HFFc6 (cell line): ENCODE measurements at regions not wholly inside any gene's neighbourhood (a gene's known extent, or its start where the extent isn't known, plus 50 kb on each side); places are given as distances from the start of the nearest gene placed in this dataset.

Source experiments
- DNase-seq: peaks from one replicate; pipeline ENCODE4 v3.0.0-alpha.2; 2018
- H3K27ac Mint-ChIP-seq: 2 replicates; pipeline ENCODE4 v1.8.0; 2020; ENCODE audit warnings: mild to moderate bottlenecking, mixed read lengths
- H3K27me3 Mint-ChIP-seq: 2 replicates; pipeline ENCODE4 v1.8.0; 2021; ENCODE audit warnings: mild to moderate bottlenecking, moderate library complexity, mixed read lengths; ENCODE audit not compliant: insufficient read depth
- H3K36me3 Mint-ChIP-seq: 2 replicates; pipeline ENCODE4 v1.8.0; 2021; ENCODE audit warnings: low read depth, mixed read lengths
- H3K4me1 Mint-ChIP-seq: 2 replicates; pipeline ENCODE4 v1.8.0; 2020; ENCODE audit warnings: low read depth, mixed read lengths
- H3K4me3 Mint-ChIP-seq: 2 replicates; pipeline ENCODE4 v1.8.0; 2020; ENCODE audit warnings: mild to moderate bottlenecking, moderate library complexity, mixed read lengths
- H3K9me3 Mint-ChIP-seq: 2 replicates; pipeline ENCODE4 v1.8.0; 2020; ENCODE audit warnings: mild to moderate bottlenecking, mixed read lengths
- TF ChIP-seq, protein P1 (sequence below): fragments of 200-600 bp; sonication (generic); IDR thresholded peaks from 2 replicates; pipeline ENCODE4 v1.5.0; 2021; ENCODE audit warnings: antibody characterized with exemption, mild to moderate bottlenecking

DNA sequence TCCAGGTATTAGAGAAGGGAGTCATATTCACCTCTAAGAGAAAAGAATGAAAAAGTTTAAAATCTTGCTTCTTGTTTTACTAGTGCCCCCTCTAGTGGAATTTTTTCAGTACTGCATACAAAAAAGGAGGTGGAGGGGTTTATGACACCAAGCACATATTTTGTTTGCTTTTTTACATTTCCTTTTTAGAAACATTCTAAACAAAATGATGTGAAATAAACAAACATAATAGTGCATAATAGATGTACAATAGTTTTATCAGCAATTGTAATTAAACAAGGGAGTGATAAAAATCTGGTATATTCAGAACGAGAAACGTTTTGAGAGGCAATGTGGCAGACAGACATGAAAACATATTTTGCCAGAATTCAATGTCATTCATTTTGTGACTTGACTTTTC, 111.0 kb upstream of the TFAP2D start:
- DNase-seq = peak; percentile 10
- no peak overlapping the region for H3K27ac Mint-ChIP-seq
- H3K4me3 Mint-ChIP-seq = no peak overlapping the region
- H3K36me3 Mint-ChIP-seq = no peaks in the 10 kb centered on the region
- peaks cover 9% of the 10 kb centered on the region for H3K9me3 Mint-ChIP-seq
- TF ChIP-seq, protein P1, sequence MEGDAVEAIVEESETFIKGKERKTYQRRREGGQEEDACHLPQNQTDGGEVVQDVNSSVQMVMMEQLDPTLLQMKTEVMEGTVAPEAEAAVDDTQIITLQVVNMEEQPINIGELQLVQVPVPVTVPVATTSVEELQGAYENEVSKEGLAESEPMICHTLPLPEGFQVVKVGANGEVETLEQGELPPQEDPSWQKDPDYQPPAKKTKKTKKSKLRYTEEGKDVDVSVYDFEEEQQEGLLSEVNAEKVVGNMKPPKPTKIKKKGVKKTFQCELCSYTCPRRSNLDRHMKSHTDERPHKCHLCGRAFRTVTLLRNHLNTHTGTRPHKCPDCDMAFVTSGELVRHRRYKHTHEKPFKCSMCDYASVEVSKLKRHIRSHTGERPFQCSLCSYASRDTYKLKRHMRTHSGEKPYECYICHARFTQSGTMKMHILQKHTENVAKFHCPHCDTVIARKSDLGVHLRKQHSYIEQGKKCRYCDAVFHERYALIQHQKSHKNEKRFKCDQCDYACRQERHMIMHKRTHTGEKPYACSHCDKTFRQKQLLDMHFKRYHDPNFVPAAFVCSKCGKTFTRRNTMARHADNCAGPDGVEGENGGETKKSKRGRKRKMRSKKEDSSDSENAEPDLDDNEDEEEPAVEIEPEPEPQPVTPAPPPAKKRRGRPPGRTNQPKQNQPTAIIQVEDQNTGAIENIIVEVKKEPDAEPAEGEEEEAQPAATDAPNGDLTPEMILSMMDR = peak; percentile 91
- H3K27me3 Mint-ChIP-seq = no peaks in the 10 kb centered on the region; the same call in 1 of the 2 replicates
- no peaks in the 10 kb centered on the region for H3K4me1 Mint-ChIP-seq

GRCh38 chr6:50608421-50608820, 104.9 kb upstream of the TFAP2D start:
- Mint-ChIP-seq H3K4me1 (no peaks in the 10 kb centered on the region), H3K36me3 (no peaks in the 10 kb centered on the region), H3K27me3 (no peaks in the 10 kb centered on the region; the same call in 1 of the 2 replicates), H3K4me3 (no peak overlapping the region), H3K27ac (no peak overlapping the region), H3K9me3 (peaks cover 7% of the 10 kb centered on the region)
- TF ChIP-seq, protein P1 = no peak
- no peak for DNase-seq

DNA sequence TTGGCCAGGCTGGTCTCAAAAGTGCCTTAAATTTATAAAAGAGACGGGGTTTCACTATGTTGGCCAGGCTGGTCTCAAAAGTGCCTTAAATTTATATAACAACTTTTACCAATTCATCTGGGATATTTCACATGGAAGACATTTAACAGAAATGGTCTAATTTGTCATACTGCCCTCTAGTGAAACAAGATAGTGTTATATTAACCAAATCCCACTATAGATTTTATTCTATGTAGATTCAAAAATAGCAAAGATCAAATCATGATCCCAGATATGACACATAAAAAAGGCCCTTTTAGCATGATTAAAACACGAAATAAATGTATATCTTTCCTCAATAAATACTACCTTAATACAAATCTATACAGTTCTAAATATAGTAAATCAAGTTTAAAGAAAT, 102.8 kb upstream of the TFAP2D start:
- no peak for DNase-seq
- no peak overlapping the region for H3K4me3 Mint-ChIP-seq
- no peaks in the 10 kb centered on the region for H3K4me1 Mint-ChIP-seq
- H3K27me3 Mint-ChIP-seq = no peaks in the 10 kb centered on the region; the same call in 1 of the 2 replicates
- TF ChIP-seq, protein P1 = peak; percentile 52; the same call in 1 of the 2 replicates
- H3K27ac Mint-ChIP-seq = no peak overlapping the region
- peaks cover 26% of the 10 kb centered on the region for H3K9me3 Mint-ChIP-seq
- no peaks in the 10 kb centered on the region for H3K36me3 Mint-ChIP-seq

- H3K27ac Mint-ChIP-seq = no peak overlapping the region
- no peaks in the 10 kb centered on the region for H3K27me3 Mint-ChIP-seq
- DNase-seq = no peak
- H3K36me3 Mint-ChIP-seq = no peaks in the 10 kb centered on the region
- no peak overlapping the region for H3K4me3 Mint-ChIP-seq
- H3K9me3 Mint-ChIP-seq = peaks cover 32% of the 10 kb centered on the region
- TF ChIP-seq, protein P1 = no peak
- H3K4me1 Mint-ChIP-seq = no peaks in the 10 kb centered on the region
Measured at GRCh38 chr6:50635429-50635828, 77.9 kb upstream of the TFAP2D start.

GRCh38 chr6:50637267-50637666, 76.1 kb upstream of the TFAP2D start:
- H3K4me1 Mint-ChIP-seq = no peaks in the 10 kb centered on the region
- peaks cover 21% of the 10 kb centered on the region for H3K9me3 Mint-ChIP-seq
- TF ChIP-seq, protein P1 = no peak
- no peaks in the 10 kb centered on the region for H3K36me3 Mint-ChIP-seq
- H3K27me3 Mint-ChIP-seq = no peaks in the 10 kb centered on the region
- H3K4me3 Mint-ChIP-seq = no peak overlapping the region
- no peak for DNase-seq
- no peak overlapping the region for H3K27ac Mint-ChIP-seq

DNA sequence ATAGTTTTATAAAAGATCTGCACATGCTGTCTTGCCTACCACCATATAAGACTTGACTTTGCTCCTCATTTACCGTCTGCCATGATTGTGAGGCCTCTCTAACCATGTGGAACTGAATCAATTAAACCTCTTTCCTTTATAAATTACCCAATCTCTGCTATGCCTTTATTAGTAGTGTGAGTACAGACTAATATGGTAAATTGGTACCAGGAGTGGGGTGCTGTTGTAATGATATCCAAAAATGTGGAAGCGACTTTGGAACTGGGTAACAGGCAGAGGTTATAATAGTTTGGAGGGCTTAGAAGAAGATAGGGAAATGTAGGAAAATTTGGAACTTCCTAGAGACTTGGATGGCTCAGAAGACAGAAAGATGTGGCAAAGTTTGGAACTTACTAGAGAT, 64.2 kb upstream of the TFAP2D start:
- Mint-ChIP-seq H3K27ac (no peak overlapping the region), H3K9me3 (peaks cover 68% of the 10 kb centered on the region), H3K4me3 (no peak overlapping the region)

More for the DNA sequence above, 64.2 kb upstream of the TFAP2D start:
- H3K4me1 Mint-ChIP-seq = no peaks in the 10 kb centered on the region
- H3K36me3 Mint-ChIP-seq = peaks cover 4% of the 10 kb centered on the region
- no peaks in the 10 kb centered on the region for H3K27me3 Mint-ChIP-seq
- no peak for DNase-seq
- TF ChIP-seq, protein P1 = no peak
